Smooth muscle cell (in vitro differentiated cells): ENCODE measurements at regions not wholly inside any gene's neighbourhood (a gene's known extent, or its start where the extent isn't known, plus 50 kb on each side); places are given as distances from the start of the nearest gene placed in this dataset.
A peak's percentile ranks its signal among the peaks of the same experiment; 100 is the strongest.

Experiments used
- DNase-seq: peaks from one replicate; lab custom pipeline; 2025; ENCODE audit not compliant: unreplicated experiment; lab: John Stamatoyannopoulos, UW
- H2AFZ ChIP-seq: fragments of 200-600 bp; sonication (generic); 2 replicates; pipeline ENCODE4 v1.6.0; 2016; ENCODE audit warnings: antibody characterized with exemption, low read depth, mild to moderate bottlenecking
- H3F3A ChIP-seq: fragments of 200-600 bp; sonication (generic); 2 replicates; pipeline ENCODE4 v1.6.0; 2017; ENCODE audit warnings: antibody characterized with exemption, low read depth
- H3K27ac ChIP-seq: fragments of 200-600 bp; sonication (generic); 2 replicates; pipeline ENCODE4 v1.5.1; 2016; ENCODE audit warnings: low read depth, mild to moderate bottlenecking
- H3K27me3 ChIP-seq: fragments of 200-600 bp; sonication (generic); 2 replicates; pipeline ENCODE4 v1.6.1; 2016; ENCODE audit warnings: low read depth, mild to moderate bottlenecking
- H3K36me3 ChIP-seq: fragments of 200-600 bp; sonication (generic); 2 replicates; pipeline ENCODE4 v1.5.1; 2016; ENCODE audit warnings: low read depth
- H3K4me1 ChIP-seq: fragments of 200-600 bp; sonication (generic); 2 replicates; pipeline ENCODE4 v1.5.1; 2016; ENCODE audit warnings: low read depth
- H3K4me2 ChIP-seq: fragments of 200-600 bp; sonication (generic); 2 replicates; pipeline ENCODE4 v1.6.0; 2016; ENCODE audit warnings: mild to moderate bottlenecking
- H3K4me3 ChIP-seq: fragments of 200-600 bp; sonication (generic); 2 replicates; pipeline ENCODE4 v1.5.1; 2016; ENCODE audit warnings: mild to moderate bottlenecking
- H3K79me2 ChIP-seq: fragments of 200-600 bp; sonication (generic); 2 replicates; pipeline ENCODE4 v1.6.0; 2016; ENCODE audit warnings: low read depth, mild to moderate bottlenecking
- H3K9ac ChIP-seq: fragments of 200-600 bp; sonication (generic); 2 replicates; pipeline ENCODE4 v1.6.0; 2016; ENCODE audit warnings: low read depth
- H3K9me3 ChIP-seq: fragments of 200-600 bp; sonication (generic); replicated peaks from 2 replicates; pipeline ENCODE4 v1.5.1; 2016; ENCODE audit warnings: low read depth
- H4K20me1 ChIP-seq: fragments of 200-600 bp; sonication (generic); 2 replicates; pipeline ENCODE4 v1.6.0; 2016; ENCODE audit warnings: low read depth
- CTCF ChIP-seq: fragments of 200-600 bp; sonication (generic); IDR thresholded peaks from 2 replicates; pipeline ENCODE4 v1.5.1; 2017; ENCODE audit warnings: borderline replicate concordance, mild to moderate bottlenecking, antibody characterized with exemption; ENCODE audit not compliant: insufficient read depth, poor library complexity, severe bottlenecking
- WGBS: methylation state at CpG from one replicate; pipeline ENCODE4 v1.1.7; 2016; ENCODE audit warnings: low lambda C conversion rate; 5-methylcytosine and 5-hydroxymethylcytosine counted together

DNA sequence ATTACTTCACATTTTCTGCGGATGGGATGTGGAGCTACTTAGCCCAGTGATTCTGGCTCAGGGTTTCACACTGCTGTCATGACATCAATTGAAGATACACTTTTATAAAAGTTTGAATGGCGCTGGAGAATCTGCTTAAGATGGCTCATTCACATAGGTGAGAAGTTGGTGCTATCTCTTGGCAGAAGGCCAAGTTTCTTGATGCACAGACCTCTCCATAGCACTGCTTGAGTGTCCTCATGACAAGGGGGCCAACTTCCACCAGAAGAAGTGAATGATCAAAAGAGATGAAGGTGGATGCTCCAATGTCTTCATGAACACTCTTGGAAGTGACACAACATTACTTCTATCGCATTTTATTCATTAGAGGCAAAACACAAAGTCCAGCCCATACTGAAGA, 403.7 kb upstream of the CCNG1 start:
- no peak overlapping the region for H3K9ac ChIP-seq
- H3K4me3 ChIP-seq: no peak overlapping the region
- no peak for TF ChIP-seq CTCF
- H3K27me3 ChIP-seq: no peaks in the 10 kb centered on the region
- no peaks in the 10 kb centered on the region for H3K36me3 ChIP-seq
- no peak overlapping the region for H3K27ac ChIP-seq
- no peak overlapping the region for H2AFZ ChIP-seq
- 32% methylated on average over 3 of the region's 3 CpGs for WGBS
- no peaks in the 10 kb centered on the region for H3K9me3 ChIP-seq
- H4K20me1 ChIP-seq: no peaks in the 10 kb centered on the region
- H3F3A ChIP-seq: no peaks in the 10 kb centered on the region
- H3K4me2 ChIP-seq: no peak overlapping the region
- no peaks in the 10 kb centered on the region for H3K4me1 ChIP-seq
- DNase-seq: no peak
- H3K79me2 ChIP-seq: no peaks in the 10 kb centered on the region

- WGBS: 92% methylated on average over 1 of the region's 1 CpG
- no peaks in the 10 kb centered on the region for H3F3A ChIP-seq
- no peak for TF ChIP-seq CTCF
- H3K27ac ChIP-seq: no peak overlapping the region
- no peak overlapping the region for H2AFZ ChIP-seq
- no peak overlapping the region for H3K4me3 ChIP-seq
- no peaks in the 10 kb centered on the region for H4K20me1 ChIP-seq
- no peak overlapping the region for H3K9ac ChIP-seq
- no peak for DNase-seq
- no peaks in the 10 kb centered on the region for H3K4me1 ChIP-seq
- H3K79me2 ChIP-seq: no peaks in the 10 kb centered on the region
- no peaks in the 10 kb centered on the region for H3K9me3 ChIP-seq
- no peak overlapping the region for H3K4me2 ChIP-seq
- H3K36me3 ChIP-seq: no peaks in the 10 kb centered on the region
- no peaks in the 10 kb centered on the region for H3K27me3 ChIP-seq
Measured at GRCh38 chr5:163041254-163041653, 396.1 kb upstream of the CCNG1 start.

DNA sequence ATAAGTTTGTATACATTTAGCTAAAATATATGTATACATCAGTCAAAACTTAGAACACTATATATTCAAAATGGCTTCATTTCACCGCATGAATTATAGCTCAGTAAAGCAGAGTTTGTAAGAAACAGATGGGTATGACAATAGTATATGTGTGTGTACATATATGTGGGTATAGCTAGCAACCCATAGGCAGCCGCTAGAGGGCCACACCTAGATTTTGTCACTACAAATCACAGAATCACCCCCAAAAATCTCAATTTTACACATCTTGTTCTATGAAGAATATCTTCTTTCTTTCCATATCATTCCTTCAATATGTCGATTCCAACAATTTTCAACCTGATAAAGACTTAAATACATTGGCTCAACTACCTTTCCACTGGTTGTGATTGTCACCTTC, 357.8 kb upstream of the CCNG1 start:
- Histone ChIP-seq H3F3A (no peaks in the 10 kb centered on the region), H3K36me3 (no peaks in the 10 kb centered on the region), H4K20me1 (no peaks in the 10 kb centered on the region), H3K4me3 (no peak overlapping the region), H3K4me1 (no peaks in the 10 kb centered on the region), H3K27ac (no peak overlapping the region), H2AFZ (no peak overlapping the region), H3K9me3 (no peaks in the 10 kb centered on the region), H3K4me2 (no peak overlapping the region), H3K27me3 (no peaks in the 10 kb centered on the region), H3K79me2 (no peaks in the 10 kb centered on the region), H3K9ac (no peak overlapping the region)
- peak; percentile 23 for TF ChIP-seq CTCF
- DNase-seq: no peak
- WGBS: 60% methylated on average over 3 of the region's 3 CpGs

DNA sequence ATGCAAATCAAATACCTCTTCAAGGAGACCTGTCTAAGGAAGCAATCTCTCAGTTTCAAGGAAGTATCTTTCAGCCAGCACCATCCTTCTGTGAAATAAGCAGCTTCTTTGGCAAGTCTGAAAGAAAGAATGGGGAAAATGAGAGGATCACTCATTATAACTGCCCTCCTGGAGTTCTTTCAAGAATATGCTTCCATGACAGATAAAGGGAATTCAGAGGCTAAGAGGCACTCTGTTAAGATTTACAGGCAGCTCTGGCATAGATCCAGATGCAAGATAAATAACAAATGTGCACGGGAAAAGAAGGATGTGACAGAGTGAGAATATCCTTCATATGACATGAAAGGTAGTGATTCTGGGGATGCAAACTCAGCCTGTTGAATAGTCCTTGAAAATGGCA, 348.2 kb upstream of the CCNG1 start:
- Histone ChIP-seq H3K9ac (no peak overlapping the region), H3K27me3 (no peaks in the 10 kb centered on the region), H3K4me2 (peak overlapping the region; percentile 11), H3K4me1 (peaks cover 12% of the 10 kb centered on the region), H2AFZ (no peak overlapping the region), H3K27ac (no peak overlapping the region), H3F3A (no peaks in the 10 kb centered on the region), H4K20me1 (no peaks in the 10 kb centered on the region), H3K79me2 (no peaks in the 10 kb centered on the region), H3K4me3 (no peak overlapping the region), H3K36me3 (no peaks in the 10 kb centered on the region), H3K9me3 (no peaks in the 10 kb centered on the region)
- no peak for TF ChIP-seq CTCF
- no peak for DNase-seq
- WGBS: 8% methylated on average over 1 of the region's 1 CpG
